ENCODE measurements at regions not wholly inside any gene's neighbourhood (a gene's known extent, or its start where the extent isn't known, plus 50 kb on each side); places are given as distances from the start of the nearest gene placed in this dataset.

DNA sequence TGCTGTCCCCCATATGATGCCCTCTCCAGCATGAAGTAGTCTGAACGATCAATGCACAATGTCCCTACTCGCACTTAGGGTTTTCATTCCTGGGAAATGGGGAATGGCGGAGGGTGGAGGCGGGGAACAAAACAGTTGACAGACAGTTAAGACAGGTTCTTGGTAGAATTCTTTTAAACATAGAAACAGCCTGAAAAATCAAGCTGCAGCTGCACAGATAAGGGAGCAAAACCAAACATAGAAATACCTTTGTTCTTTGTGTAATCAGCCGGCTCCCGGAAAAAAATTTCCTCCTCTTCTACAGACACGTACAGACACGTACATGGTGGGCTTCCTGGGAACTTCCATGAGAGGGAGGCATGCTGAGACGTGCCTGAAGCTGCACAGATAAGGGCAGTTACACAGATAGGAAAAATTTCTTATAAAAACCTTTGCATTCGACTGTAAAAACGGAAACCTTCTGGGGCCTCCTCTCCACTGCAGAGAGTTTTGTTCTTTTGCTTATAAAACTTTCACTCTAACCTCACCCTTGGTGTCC lies 662.4 kb upstream of the PTPRD start:
- no peak overlapping the region for H3K4me3 ChIP-seq
- DNase-seq: no peak
- no peaks in the 10 kb centered on the region for H3K9me2 ChIP-seq (ENCODE audit: insufficient read depth)
- H3K27me3 ChIP-seq (ENCODE audit: insufficient read depth, low read depth): no peaks in the 10 kb centered on the region
- no peaks in the 10 kb centered on the region for H4K20me1 ChIP-seq (ENCODE audit: insufficient read depth)
- intact Hi-C loops (cut with micrococcal nuclease; ENCODE audit: unreplicated experiment): no loop called here
- TF ChIP-seq EZH2 (IDR thresholded peaks at IDR 0.05; ENCODE audit: low read depth): no peak
- TF ChIP-seq, protein P1, sequence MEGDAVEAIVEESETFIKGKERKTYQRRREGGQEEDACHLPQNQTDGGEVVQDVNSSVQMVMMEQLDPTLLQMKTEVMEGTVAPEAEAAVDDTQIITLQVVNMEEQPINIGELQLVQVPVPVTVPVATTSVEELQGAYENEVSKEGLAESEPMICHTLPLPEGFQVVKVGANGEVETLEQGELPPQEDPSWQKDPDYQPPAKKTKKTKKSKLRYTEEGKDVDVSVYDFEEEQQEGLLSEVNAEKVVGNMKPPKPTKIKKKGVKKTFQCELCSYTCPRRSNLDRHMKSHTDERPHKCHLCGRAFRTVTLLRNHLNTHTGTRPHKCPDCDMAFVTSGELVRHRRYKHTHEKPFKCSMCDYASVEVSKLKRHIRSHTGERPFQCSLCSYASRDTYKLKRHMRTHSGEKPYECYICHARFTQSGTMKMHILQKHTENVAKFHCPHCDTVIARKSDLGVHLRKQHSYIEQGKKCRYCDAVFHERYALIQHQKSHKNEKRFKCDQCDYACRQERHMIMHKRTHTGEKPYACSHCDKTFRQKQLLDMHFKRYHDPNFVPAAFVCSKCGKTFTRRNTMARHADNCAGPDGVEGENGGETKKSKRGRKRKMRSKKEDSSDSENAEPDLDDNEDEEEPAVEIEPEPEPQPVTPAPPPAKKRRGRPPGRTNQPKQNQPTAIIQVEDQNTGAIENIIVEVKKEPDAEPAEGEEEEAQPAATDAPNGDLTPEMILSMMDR (conservative IDR thresholded peaks at IDR 0.05): no peak
- BruUV-seq (replicated peaks): no TSS peak
- ChIA-PET POLR2A (ENCODE audit: unreplicated experiment) (no interaction called here), CTCF (no interaction called here)
- no peaks in the 10 kb centered on the region for H3F3A ChIP-seq (ENCODE audit: insufficient read depth, low read depth)
- H3K9me3 ChIP-seq (ENCODE audit: insufficient read depth, low read depth): no peaks in the 10 kb centered on the region
- no peak overlapping the region for H3K27ac ChIP-seq
- H3K79me2 ChIP-seq (ENCODE audit: low read depth): no peaks in the 10 kb centered on the region
- H2AFZ ChIP-seq: no peak overlapping the region
- no peak overlapping the region for H3K4me2 ChIP-seq
- H3K4me1 ChIP-seq (replicated peaks; ENCODE audit: insufficient read depth): no peaks in the 10 kb centered on the region
- no peaks in the 10 kb centered on the region for H3K36me3 ChIP-seq (ENCODE audit: low read depth)

GRCh38 chr9:11312966-11313365 lies 700.2 kb upstream of the PTPRD start:
- CTCF ChIA-PET: no interaction called here
- no peak overlapping the region for H3K27ac ChIP-seq
- POLR2A ChIA-PET (ENCODE audit: unreplicated experiment): no interaction called here

DNA sequence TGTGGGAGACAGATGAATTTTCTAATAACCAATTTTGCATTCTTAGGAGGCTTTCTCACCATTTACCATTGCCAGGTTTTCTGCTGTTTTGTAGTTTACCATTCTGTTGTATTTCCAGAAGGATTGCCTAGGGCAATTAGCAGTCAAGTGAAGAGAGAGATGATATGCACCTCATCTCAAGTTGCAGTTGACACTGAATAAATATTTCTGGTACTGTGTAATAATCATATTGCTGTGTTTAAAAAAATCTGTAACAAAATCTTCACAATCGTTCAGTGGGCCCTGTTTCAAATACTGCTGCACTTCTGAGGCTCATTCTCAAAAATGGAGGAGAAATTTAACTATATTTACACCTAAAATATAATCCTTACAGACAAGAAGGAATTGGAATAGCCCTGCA lies 706.1 kb upstream of the PTPRD start:
- no peak for DNase-seq
- no peaks in the 10 kb centered on the region for H3K9me3 ChIP-seq (ENCODE audit: insufficient read depth, low read depth)
- no peaks in the 10 kb centered on the region for H3F3A ChIP-seq (ENCODE audit: insufficient read depth, low read depth)
- H3K4me2 ChIP-seq: no peak overlapping the region
- H3K9me2 ChIP-seq (ENCODE audit: insufficient read depth): no peaks in the 10 kb centered on the region
- no peaks in the 10 kb centered on the region for H3K36me3 ChIP-seq (ENCODE audit: low read depth)
- no peaks in the 10 kb centered on the region for H4K20me1 ChIP-seq (ENCODE audit: insufficient read depth)
- no peak overlapping the region for H3K4me3 ChIP-seq
- no peaks in the 10 kb centered on the region for H3K27me3 ChIP-seq (ENCODE audit: insufficient read depth, low read depth)
- no peaks in the 10 kb centered on the region for H3K79me2 ChIP-seq (ENCODE audit: low read depth)
- no TSS peak for BruUV-seq (replicated peaks)
- CTCF ChIA-PET: no interaction called here
- H3K27ac ChIP-seq: no peak overlapping the region
- POLR2A ChIA-PET (ENCODE audit: unreplicated experiment): no interaction called here
- no peak overlapping the region for H2AFZ ChIP-seq
- TF ChIP-seq EZH2 (IDR thresholded peaks at IDR 0.05; ENCODE audit: low read depth): no peak
- TF ChIP-seq, protein P1 (conservative IDR thresholded peaks at IDR 0.05): no peak
- H3K4me1 ChIP-seq (replicated peaks; ENCODE audit: insufficient read depth): no peaks in the 10 kb centered on the region
- intact Hi-C loops (cut with micrococcal nuclease; ENCODE audit: unreplicated experiment): loop anchor here (1.0 kb wide), 1 partner anchor 463 kb away; no protein-coding TSS in a partner anchor

More at GRCh38 chr9:11312966-11313365, 700.2 kb upstream of the PTPRD start:
- H3K36me3 ChIP-seq (ENCODE audit: low read depth): no peaks in the 10 kb centered on the region
- no peaks in the 10 kb centered on the region for H3F3A ChIP-seq (ENCODE audit: insufficient read depth, low read depth)
- H3K9me2 ChIP-seq (ENCODE audit: insufficient read depth): no peaks in the 10 kb centered on the region
- intact Hi-C loops (cut with micrococcal nuclease; ENCODE audit: unreplicated experiment): no loop called here
- no peaks in the 10 kb centered on the region for H4K20me1 ChIP-seq (ENCODE audit: insufficient read depth)
- no peak for DNase-seq
- no peaks in the 10 kb centered on the region for H3K27me3 ChIP-seq (ENCODE audit: insufficient read depth, low read depth)
- H3K4me3 ChIP-seq: no peak overlapping the region
- H2AFZ ChIP-seq: no peak overlapping the region
- no peaks in the 10 kb centered on the region for H3K9me3 ChIP-seq (ENCODE audit: insufficient read depth, low read depth)
- H3K79me2 ChIP-seq (ENCODE audit: low read depth): no peaks in the 10 kb centered on the region
- no peak overlapping the region for H3K4me2 ChIP-seq
- BruUV-seq (replicated peaks): no TSS peak
- TF ChIP-seq, protein P1 (conservative IDR thresholded peaks at IDR 0.05): no peak
- TF ChIP-seq EZH2 (IDR thresholded peaks at IDR 0.05; ENCODE audit: low read depth): no peak
- H3K4me1 ChIP-seq (replicated peaks; ENCODE audit: insufficient read depth): no peaks in the 10 kb centered on the region

All from PC-9 (cell line).